ENCODE measurements at regions not wholly inside any gene's neighbourhood (a gene's known extent, or its start where the extent isn't known, plus 50 kb on each side); places are given as distances from the start of the nearest gene placed in this dataset.

GRCh38 chr6:108755257-108756240 lies 92.7 kb upstream of the ARMC2 start:
- no peaks in the 10 kb centered on the region for H3K36me3 ChIP-seq
- DNase-seq (no peak), ATAC-seq (no peak)
- no peak overlapping the region for H3K27ac ChIP-seq
- intact Hi-C loops (cut with DNase I): no loop called here
- no peaks in the 10 kb centered on the region for H3K4me1 ChIP-seq
- H3K9me3 ChIP-seq: no peaks in the 10 kb centered on the region
- no peak overlapping the region for H3K4me3 ChIP-seq
- no peak for TF ChIP-seq CTCF (IDR thresholded peaks at IDR 0.05)
- no peaks in the 10 kb centered on the region for H3K27me3 ChIP-seq

- TF ChIP-seq CTCF (IDR thresholded peaks at IDR 0.05): no peak
- intact Hi-C loops (cut with DNase I): no loop called here
- Histone ChIP-seq H3K4me1 (no peaks in the 10 kb centered on the region), H3K36me3 (no peaks in the 10 kb centered on the region), H3K9me3 (no peaks in the 10 kb centered on the region), H3K27ac (no peak overlapping the region), H3K27me3 (no peaks in the 10 kb centered on the region), H3K4me3 (no peak overlapping the region)
- ATAC-seq (no peak), DNase-seq (no peak)
Observed at GRCh38 chr6:108757357-108757756, 90.9 kb upstream of the ARMC2 start.

GRCh38 chr6:108758884-108759283 lies 89.3 kb upstream of the ARMC2 start:
- no peak for DNase-seq
- TF ChIP-seq CTCF (IDR thresholded peaks at IDR 0.05): no peak
- no peak overlapping the region for H3K27ac ChIP-seq
- no peak for ATAC-seq
- H3K36me3 ChIP-seq: no peaks in the 10 kb centered on the region
- H3K4me3 ChIP-seq: no peak overlapping the region
- no peaks in the 10 kb centered on the region for H3K27me3 ChIP-seq
- intact Hi-C loops (cut with DNase I): no loop called here
- H3K4me1 ChIP-seq: no peaks in the 10 kb centered on the region
- no peaks in the 10 kb centered on the region for H3K9me3 ChIP-seq

- no peak for DNase-seq
- ATAC-seq: peak; percentile 41
- no peaks in the 10 kb centered on the region for H3K9me3 ChIP-seq
- TF ChIP-seq CTCF (IDR thresholded peaks at IDR 0.05): no peak
- no peak overlapping the region for H3K4me3 ChIP-seq
- H3K4me1 ChIP-seq: no peaks in the 10 kb centered on the region
- H3K27ac ChIP-seq: no peak overlapping the region
- intact Hi-C loops (cut with DNase I): no loop called here
- no peaks in the 10 kb centered on the region for H3K27me3 ChIP-seq
- H3K36me3 ChIP-seq: no peaks in the 10 kb centered on the region
Observed at GRCh38 chr6:108760126-108761050, 87.8 kb upstream of the ARMC2 start.

GRCh38 chr6:108762394-108762793 lies 85.8 kb upstream of the ARMC2 start:
- Histone ChIP-seq H3K36me3 (no peaks in the 10 kb centered on the region), H3K9me3 (no peaks in the 10 kb centered on the region), H3K27me3 (no peaks in the 10 kb centered on the region), H3K4me1 (no peaks in the 10 kb centered on the region), H3K4me3 (no peak overlapping the region), H3K27ac (no peak overlapping the region)
- intact Hi-C loops (cut with DNase I): no loop called here
- DNase-seq (no peak), ATAC-seq (no peak)
- no peak for TF ChIP-seq CTCF (IDR thresholded peaks at IDR 0.05)

Data from upper lobe of right lung (tissue), 1 donor.